C4-2B (cell line): ENCODE measurements at regions not wholly inside any gene's neighbourhood (a gene's known extent, or its start where the extent isn't known, plus 50 kb on each side); places are given as distances from the start of the nearest gene placed in this dataset.

ENCODE experiments used
- ZFX ChIP-seq: fragments of 450-650 bp; IDR thresholded peaks from 2 replicates; pipeline ENCODE4 v1.6.1; 2017
- TF ChIP-seq, protein P1 (sequence below): fragments of 450-650 bp; conservative IDR thresholded peaks from 2 replicates; pipeline ENCODE4 v1.5.1; 2017; ENCODE audit warnings: mild to moderate bottlenecking

DNA sequence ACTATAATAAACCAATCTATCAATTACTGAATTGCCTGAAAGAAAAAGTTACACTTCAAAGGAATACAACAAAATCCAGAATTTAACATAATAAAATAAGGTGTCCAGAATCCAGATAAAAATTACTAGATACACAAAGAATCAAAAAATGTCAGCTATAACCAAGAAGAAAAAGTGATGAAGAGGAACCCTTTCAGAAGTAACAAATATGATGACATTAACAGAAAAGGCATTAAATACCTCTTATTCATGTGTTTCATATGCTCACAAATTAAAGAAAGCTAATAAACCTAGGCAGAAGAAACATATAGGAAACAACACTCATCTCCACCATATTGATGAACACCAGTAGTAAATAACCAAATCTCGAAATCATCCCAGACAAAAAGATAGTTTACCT, 722.8 kb downstream of the ADCYAP1 start:
- TF ChIP-seq, protein P1, sequence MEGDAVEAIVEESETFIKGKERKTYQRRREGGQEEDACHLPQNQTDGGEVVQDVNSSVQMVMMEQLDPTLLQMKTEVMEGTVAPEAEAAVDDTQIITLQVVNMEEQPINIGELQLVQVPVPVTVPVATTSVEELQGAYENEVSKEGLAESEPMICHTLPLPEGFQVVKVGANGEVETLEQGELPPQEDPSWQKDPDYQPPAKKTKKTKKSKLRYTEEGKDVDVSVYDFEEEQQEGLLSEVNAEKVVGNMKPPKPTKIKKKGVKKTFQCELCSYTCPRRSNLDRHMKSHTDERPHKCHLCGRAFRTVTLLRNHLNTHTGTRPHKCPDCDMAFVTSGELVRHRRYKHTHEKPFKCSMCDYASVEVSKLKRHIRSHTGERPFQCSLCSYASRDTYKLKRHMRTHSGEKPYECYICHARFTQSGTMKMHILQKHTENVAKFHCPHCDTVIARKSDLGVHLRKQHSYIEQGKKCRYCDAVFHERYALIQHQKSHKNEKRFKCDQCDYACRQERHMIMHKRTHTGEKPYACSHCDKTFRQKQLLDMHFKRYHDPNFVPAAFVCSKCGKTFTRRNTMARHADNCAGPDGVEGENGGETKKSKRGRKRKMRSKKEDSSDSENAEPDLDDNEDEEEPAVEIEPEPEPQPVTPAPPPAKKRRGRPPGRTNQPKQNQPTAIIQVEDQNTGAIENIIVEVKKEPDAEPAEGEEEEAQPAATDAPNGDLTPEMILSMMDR = no peak
- no peak for TF ChIP-seq ZFX
